Fibroblast of skin of back (primary cell): ENCODE measurements at regions not wholly inside any gene's neighbourhood (a gene's known extent, or its start where the extent isn't known, plus 50 kb on each side); places are given as distances from the start of the nearest gene placed in this dataset.

Experiments used
- DNase-seq: peaks from one replicate; pipeline ENCODE4 v3.0.0-alpha.2; 2013

DNA sequence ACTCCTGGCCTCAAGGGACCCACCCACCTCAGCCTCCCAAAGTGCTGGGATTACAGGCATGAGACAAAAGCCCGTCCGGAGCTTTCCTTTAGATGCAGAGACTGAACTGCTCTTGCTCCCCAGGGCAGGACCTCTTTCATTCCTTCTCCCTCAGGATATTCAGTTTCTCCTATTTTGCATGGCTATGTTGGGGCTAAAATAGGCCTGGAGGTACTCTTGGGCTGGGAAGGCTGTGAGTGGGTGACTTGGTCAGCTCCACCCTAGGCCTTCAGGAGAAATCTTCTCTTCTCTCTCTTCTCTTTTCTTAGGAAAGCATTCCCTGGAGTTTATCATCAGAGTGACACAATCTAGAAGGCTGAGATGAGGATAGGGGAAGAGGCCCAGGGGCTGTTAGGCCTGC is 126.4 kb downstream of the LRRC70 start:
- no peak for DNase-seq

DNA sequence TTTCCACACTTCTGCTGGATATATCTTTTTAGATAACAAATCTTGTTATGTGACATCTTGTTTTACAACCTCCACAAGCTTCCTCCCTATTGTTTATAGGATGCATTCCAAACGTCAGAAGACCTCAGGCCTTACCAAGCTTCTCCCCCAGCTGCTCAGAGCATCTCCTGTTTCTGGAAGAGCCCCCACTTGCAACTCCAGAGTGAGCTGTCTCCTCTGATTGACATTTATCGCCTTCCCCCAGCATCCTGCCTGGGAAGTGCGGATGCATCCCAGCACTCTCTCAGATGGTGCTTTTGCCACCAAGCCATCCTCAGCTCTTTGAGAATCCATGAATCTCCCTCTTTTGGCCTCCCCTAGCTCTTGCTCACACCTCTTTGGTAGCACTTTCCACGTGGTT is 123.5 kb downstream of the LRRC70 start:
- no peak for DNase-seq

GRCh38 chr5:62701036-62701435 is 122.4 kb downstream of the LRRC70 start:
- DNase-seq, result no peak

GRCh38 chr5:62698756-62699155 is 120.1 kb downstream of the LRRC70 start:
- DNase-seq, result no peak

DNA sequence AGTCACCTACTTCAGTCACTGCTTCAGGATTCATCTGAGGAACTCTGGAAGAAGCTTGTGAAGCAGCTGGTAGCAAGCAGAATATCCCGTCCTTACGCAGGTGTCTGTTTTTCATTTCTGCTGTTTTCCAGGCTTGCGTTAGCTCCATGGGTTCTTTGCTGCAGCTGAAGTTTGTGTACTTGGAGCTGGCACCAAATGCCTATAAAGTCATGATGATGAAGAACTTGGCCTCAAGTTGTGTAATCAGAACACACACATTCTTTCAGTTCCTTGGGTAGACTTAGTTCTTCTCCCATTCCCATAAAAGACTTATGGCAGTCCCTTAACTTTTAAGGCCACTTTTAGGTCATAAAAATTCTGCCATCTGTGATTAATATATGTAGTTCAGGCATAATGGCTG is 116.7 kb downstream of the LRRC70 start:
- no peak for DNase-seq

DNA sequence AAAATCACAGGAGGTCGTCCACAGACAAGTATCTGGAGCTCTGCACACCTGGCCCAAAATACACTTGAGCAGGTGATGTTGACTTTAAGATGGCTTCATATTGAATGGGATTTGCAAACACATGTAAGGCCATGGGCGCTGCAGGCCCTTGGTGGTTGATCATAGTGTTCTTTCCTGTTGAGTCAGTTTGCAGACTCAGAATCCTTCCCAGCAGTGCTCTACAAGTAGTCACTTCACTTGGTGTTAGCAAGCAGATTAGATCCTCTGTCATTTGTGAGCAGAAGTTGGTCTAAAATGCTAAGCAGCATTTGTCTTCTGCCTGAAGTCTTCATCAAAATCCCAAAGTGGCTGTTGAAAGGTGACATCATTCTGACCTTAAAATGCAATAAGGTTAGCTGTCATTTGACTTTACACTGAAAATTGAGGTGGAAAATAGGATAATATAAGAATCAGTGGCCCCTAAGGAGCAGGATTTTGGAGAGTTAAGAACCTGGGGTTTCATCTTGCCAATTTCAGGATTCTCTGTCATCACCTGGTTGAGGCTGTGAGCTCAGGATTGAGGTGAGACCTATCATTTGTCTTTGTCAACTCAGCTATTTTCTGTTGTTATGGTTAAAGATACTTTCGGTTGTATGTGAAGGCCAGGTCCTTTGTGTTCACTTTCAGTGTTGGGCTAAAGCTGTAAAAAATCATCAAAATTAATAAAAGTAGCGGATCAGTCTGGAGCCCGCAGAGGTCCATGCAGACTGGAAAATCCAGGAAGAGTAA is 114.5 kb downstream of the LRRC70 start:
- DNase-seq, result no peak

- no peak for DNase-seq
Measured at GRCh38 chr5:62691946-62692345, 113.3 kb downstream of the LRRC70 start.

DNA sequence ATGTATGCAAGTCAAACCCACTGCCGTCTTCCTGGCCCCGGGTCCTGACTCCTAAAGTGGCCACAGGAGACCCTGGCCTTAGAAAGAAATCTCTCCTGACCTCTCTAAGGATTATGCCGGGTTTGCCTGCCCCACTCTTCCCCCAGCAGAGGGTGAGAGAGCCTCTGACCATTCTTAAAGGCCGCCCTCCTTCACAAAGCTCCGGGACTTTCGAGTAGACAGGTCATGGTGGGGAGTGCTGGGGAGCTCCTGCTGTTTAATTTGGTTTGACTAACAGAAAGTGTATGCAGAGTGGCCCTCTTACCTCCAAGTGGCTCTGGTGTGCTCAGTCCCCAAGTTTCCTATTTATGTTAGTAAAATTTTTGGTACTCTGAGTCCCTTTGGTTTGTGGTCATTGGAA is 111.8 kb downstream of the LRRC70 start:
- no peak for DNase-seq

- no peak for DNase-seq
Measured at GRCh38 chr5:62689599-62690368, 111.2 kb downstream of the LRRC70 start.

GRCh38 chr5:62686692-62687091 is 108.1 kb downstream of the LRRC70 start:
- DNase-seq, result no peak

DNA sequence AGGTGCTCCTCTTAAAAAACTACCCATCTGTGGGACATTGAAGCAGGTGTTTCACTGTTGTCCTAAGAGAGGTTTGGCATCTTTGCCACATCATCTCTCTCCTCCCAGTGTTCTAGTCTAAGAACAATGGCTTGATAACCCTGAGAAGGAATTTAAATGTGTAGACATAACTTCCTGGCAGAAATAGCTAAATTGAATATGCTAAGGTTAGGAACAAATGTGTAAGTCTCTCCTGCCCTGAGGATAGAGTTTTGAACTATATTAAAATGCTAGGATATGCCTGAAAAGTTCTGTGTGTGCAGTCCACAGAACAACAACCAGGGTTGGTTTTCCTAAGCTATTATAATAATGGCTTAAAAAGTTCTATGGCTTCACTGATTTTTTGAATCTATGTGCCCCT is 106.6 kb downstream of the LRRC70 start:
- no peak for DNase-seq

DNA sequence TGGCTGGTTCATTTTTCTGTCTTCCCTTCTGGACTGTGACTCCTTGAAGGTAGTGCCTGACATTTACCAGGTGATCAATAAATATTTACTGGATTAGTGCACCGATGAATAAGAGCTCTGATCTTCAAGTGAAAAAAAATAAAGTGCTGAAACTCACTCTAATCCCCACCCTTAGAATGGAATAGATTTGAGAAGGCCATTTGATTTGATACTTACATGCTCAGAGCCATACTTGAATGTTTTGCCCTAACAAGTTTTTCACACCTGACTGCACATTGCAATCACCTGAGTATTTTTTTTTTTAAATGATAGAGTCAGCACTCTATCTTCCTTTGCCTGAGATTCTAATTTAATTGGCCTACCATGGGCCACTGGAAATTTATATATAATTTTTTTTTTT is 105.7 kb downstream of the LRRC70 start:
- no peak for DNase-seq

DNA sequence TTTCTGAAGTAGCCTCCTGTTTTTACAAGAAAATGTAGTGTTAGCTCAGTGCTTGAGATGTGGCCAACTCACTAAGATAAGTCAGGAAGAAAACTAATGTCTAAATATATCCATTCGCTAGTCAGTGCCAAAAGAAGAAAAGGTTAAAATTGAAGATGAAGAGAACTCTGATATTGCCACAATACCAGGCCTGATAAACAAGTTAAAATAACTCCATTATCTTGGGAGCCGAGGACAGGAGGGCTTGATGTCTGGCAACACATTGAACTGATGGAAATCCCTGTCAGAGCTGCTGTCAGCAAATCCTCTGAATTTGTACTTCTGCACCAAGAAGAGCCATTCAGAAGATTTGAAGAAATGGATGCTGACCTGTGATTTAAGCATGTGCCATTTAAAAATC is 103.4 kb downstream of the LRRC70 start:
- no peak for DNase-seq

GRCh38 chr5:62681117-62681850 is 102.7 kb downstream of the LRRC70 start:
- no peak for DNase-seq

DNA sequence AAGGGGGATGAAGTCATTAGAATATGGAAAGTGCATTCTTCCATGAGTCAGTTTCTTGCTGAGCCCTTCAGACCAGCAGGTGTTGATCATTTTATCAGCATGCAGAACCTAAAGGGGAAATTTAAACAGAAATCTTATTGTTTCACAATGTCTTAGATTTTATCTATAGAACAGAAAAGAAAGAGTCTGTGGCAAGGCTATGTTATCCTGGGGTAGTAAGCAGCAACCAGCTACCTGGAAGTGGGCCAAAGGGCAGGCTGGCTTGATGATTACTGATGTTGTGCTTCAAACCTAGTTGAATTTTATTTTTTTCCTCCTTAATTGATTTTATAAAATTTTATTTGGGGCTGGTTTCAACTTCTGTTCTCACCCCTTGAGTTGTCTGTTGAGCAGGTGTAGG is 101.5 kb downstream of the LRRC70 start:
- DNase-seq, result no peak
